ENCODE measurements at regions not wholly inside any gene's neighbourhood (a gene's known extent, or its start where the extent isn't known, plus 50 kb on each side); places are given as distances from the start of the nearest gene placed in this dataset.

DNA sequence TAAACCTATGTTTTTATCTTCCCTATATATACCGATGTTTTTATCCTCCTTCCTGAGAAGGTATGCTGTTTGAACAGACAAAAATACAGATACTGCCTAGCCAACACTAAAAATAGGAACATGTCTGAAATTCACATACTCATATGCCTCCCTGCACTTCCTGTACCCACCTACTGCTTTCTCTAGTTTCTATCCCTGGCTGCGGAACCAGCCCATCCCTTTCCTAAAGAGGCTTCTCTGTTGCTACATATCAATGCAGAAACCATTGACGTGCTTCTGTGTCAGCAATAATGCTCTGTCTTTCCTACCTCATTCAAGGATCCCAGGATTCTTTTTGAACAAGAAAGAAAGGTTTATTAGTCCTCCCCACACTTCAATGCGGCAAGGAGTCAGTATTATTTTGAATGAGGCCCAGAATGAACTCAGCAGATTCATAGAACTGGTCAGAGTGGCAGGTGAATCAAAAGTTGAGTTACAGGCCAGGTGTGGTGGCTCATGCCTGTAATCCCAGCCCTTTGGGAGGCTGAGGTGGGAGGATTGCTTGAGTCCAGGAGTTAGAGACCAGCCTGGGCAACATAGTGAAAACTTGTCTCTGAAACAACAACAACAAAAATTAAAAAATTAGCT is 67.8 kb upstream of the NAP1L1 start:
- Histone ChIP-seq H3K79me2 (ENCODE audit: insufficient read depth, low read length) (no peaks in the 10 kb centered on the region), H3K27me3 (ENCODE audit: insufficient read depth, low read length, poor library complexity) (no peaks in the 10 kb centered on the region), H3K9me3 (ENCODE audit: insufficient read depth, low read length, severe bottlenecking) (no peaks in the 10 kb centered on the region), H2AFZ (ENCODE audit: low read depth, low read length) (no peak overlapping the region), H3K27ac (ENCODE audit: low read length) (no peak overlapping the region), H3K9ac (ENCODE audit: low read depth, low read length) (no peak overlapping the region), H3K36me3 (ENCODE audit: insufficient read depth, low read length) (no peaks in the 10 kb centered on the region), H3K4me3 (ENCODE audit: low read depth in 1 of 2, low read length in 2 of 2) (no peak overlapping the region), H4K20me1 (ENCODE audit: insufficient read depth, low read length) (no peaks in the 10 kb centered on the region), H3K4me2 (ENCODE audit: insufficient read depth, low read length) (no peak overlapping the region), H3K4me1 (ENCODE audit: insufficient read depth, low read length) (no peaks in the 10 kb centered on the region)
- ATAC-seq (ENCODE audit: insufficient read depth, low read depth) (no peak), DNase-seq (no peak)
- TF ChIP-seq, protein P1, sequence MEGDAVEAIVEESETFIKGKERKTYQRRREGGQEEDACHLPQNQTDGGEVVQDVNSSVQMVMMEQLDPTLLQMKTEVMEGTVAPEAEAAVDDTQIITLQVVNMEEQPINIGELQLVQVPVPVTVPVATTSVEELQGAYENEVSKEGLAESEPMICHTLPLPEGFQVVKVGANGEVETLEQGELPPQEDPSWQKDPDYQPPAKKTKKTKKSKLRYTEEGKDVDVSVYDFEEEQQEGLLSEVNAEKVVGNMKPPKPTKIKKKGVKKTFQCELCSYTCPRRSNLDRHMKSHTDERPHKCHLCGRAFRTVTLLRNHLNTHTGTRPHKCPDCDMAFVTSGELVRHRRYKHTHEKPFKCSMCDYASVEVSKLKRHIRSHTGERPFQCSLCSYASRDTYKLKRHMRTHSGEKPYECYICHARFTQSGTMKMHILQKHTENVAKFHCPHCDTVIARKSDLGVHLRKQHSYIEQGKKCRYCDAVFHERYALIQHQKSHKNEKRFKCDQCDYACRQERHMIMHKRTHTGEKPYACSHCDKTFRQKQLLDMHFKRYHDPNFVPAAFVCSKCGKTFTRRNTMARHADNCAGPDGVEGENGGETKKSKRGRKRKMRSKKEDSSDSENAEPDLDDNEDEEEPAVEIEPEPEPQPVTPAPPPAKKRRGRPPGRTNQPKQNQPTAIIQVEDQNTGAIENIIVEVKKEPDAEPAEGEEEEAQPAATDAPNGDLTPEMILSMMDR (IDR thresholded peaks at IDR 0.05; ENCODE audit: borderline replicate concordance, extremely low read depth, low read length, poor library complexity, severe bottlenecking): no peak
- no peak for TF ChIP-seq EZH2 (IDR thresholded peaks at IDR 0.05; ENCODE audit: borderline replicate concordance, low read depth, low read length, severe bottlenecking)

DNA sequence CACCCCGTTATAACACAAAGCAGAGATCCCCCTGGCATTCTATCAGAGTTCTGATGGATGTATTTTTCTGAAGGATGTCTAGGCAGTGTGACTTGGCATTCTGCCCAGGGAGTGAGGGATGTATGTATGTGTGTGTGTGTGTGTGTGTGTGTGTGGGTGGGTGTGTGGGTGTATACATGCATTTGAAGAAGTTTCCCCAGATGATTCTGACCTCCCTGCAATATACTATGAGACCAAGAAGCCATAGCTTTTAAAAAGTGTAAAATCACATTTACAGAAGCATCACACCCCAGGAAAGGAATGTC is 59.7 kb upstream of the NAP1L1 start:
- peak; percentile 74 for ATAC-seq (ENCODE audit: insufficient read depth, low read depth)
- Histone ChIP-seq H3K4me1 (ENCODE audit: insufficient read depth, low read length) (peaks cover 9% of the 10 kb centered on the region; the same call in 1 of the 2 replicates), H2AFZ (ENCODE audit: low read depth, low read length) (no peak overlapping the region), H3K36me3 (ENCODE audit: insufficient read depth, low read length) (no peaks in the 10 kb centered on the region), H3K4me2 (ENCODE audit: insufficient read depth, low read length) (no peak overlapping the region), H3K27ac (ENCODE audit: low read length) (no peak overlapping the region), H3K9me3 (ENCODE audit: insufficient read depth, low read length, severe bottlenecking) (no peaks in the 10 kb centered on the region), H3K27me3 (ENCODE audit: insufficient read depth, low read length, poor library complexity) (no peaks in the 10 kb centered on the region), H3K4me3 (ENCODE audit: low read depth in 1 of 2, low read length in 2 of 2) (no peak overlapping the region), H3K9ac (ENCODE audit: low read depth, low read length) (no peak overlapping the region), H3K79me2 (ENCODE audit: insufficient read depth, low read length) (no peaks in the 10 kb centered on the region), H4K20me1 (ENCODE audit: insufficient read depth, low read length) (no peaks in the 10 kb centered on the region)
- TF ChIP-seq EZH2 (IDR thresholded peaks at IDR 0.05; ENCODE audit: borderline replicate concordance, low read depth, low read length, severe bottlenecking): no peak
- TF ChIP-seq, protein P1 (IDR thresholded peaks at IDR 0.05; ENCODE audit: borderline replicate concordance, extremely low read depth, low read length, poor library complexity, severe bottlenecking): no peak
- peak; percentile 55 for DNase-seq

DNA sequence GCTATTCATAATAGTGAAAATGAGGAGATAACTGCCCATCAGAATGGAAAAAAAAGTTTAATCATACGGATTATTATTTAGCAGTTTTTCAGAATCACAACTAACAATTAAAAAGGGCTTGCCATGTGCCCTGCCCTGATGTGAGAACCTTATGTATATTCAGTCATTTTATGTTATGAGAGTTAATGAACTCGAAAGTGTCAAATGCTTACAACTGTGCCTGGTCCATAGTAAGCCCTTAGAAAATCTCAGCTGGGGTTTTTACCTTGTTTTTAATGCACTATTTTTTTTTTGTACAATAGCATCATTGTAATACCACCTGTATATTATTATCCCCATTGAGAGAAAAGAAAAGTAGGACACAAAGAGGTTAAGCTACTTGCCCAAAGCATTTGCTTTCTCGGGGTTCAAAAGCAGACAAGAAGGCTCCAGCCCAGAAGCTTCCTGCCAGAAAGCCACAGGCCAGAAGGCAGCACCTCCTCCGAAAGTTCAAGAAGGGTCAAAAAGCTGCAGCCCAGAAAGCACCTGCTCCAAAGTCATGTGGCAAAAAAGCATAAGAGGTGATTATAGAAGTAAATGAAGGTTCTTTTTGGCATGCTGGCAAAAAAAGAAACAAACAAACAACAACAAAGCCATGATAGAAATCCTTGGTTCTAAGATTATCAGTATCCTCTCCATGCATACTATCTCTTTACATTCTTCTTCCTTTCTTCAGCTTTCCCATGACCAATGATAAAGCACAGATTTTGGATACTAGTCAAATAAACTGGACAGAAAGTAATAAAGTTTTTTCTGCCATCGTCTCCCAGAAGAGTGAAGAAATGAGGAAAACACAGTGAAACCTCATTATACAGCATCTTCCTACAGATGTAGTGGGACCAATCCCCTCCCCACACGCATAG is 59.1 kb upstream of the NAP1L1 start:
- no peaks in the 10 kb centered on the region for H3K9me3 ChIP-seq (ENCODE audit: insufficient read depth, low read length, severe bottlenecking)
- no peak overlapping the region for H2AFZ ChIP-seq (ENCODE audit: low read depth, low read length)
- 0 out of 2 replicates have a peak overlapping the region, but pooled peaks have one; percentile 19 for H3K4me2 ChIP-seq (ENCODE audit: insufficient read depth, low read length)
- peaks cover 9% of the 10 kb centered on the region; the same call in 1 of the 2 replicates for H3K4me1 ChIP-seq (ENCODE audit: insufficient read depth, low read length)
- H3K36me3 ChIP-seq (ENCODE audit: insufficient read depth, low read length): no peaks in the 10 kb centered on the region
- no peak overlapping the region for H3K9ac ChIP-seq (ENCODE audit: low read depth, low read length)
- no peak overlapping the region for H3K27ac ChIP-seq (ENCODE audit: low read length)
- DNase-seq (peak; percentile 34), ATAC-seq (ENCODE audit: insufficient read depth, low read depth) (peak; percentile 82)
- no peaks in the 10 kb centered on the region for H4K20me1 ChIP-seq (ENCODE audit: insufficient read depth, low read length)
- H3K4me3 ChIP-seq (ENCODE audit: low read depth in 1 of 2, low read length in 2 of 2): no peak overlapping the region
- no peaks in the 10 kb centered on the region for H3K79me2 ChIP-seq (ENCODE audit: insufficient read depth, low read length)
- H3K27me3 ChIP-seq (ENCODE audit: insufficient read depth, low read length, poor library complexity): no peaks in the 10 kb centered on the region
- TF ChIP-seq, protein P1 (IDR thresholded peaks at IDR 0.05; ENCODE audit: borderline replicate concordance, extremely low read depth, low read length, poor library complexity, severe bottlenecking): no peak
- TF ChIP-seq EZH2 (IDR thresholded peaks at IDR 0.05; ENCODE audit: borderline replicate concordance, low read depth, low read length, severe bottlenecking): no peak
